Tibial nerve (tissue), 3 donors: ENCODE measurements at regions not wholly inside any gene's neighbourhood (a gene's known extent, or its start where the extent isn't known, plus 50 kb on each side); places are given as distances from the start of the nearest gene placed in this dataset.

Source experiments
- CTCF ChIP-seq, 5 experiments: fragments of 200-600 bp in 3 of 5; fragments of 450-650 bp in 2 of 5; sonication (generic) in 3 of 5; IDR thresholded peaks; one replicate each; pipeline ENCODE4 v1.5.1; 2016 to 2019; ENCODE audit warnings: antibody characterized with exemption in 5 of 5, mild to moderate bottlenecking in 3 of 5, moderate library complexity in 2 of 5
- POLR2A ChIP-seq, 2 donors: fragments of 450-650 bp; IDR thresholded peaks; one replicate each; pipeline ENCODE4 v1.6.1; 2017; ENCODE audit warnings: antibody characterized with exemption in 2 of 2, mild to moderate bottlenecking in 2 of 2, moderate library complexity in 2 of 2

GRCh38 chr4:106476741-106477140 lies 108.2 kb upstream of the GIMD1 start:
- no peak for TF ChIP-seq CTCF (IDR thresholded peaks at IDR 0.05)
- no peak for TF ChIP-seq POLR2A (IDR thresholded peaks at IDR 0.05)
